AG10803 (cell line): ENCODE measurements at regions not wholly inside any gene's neighbourhood (a gene's known extent, or its start where the extent isn't known, plus 50 kb on each side); places are given as distances from the start of the nearest gene placed in this dataset.

Source experiments
- DNase-seq: peaks from one replicate; pipeline ENCODE4 v3.0.0; 2010; ENCODE audit warnings: low read depth
- H3K4me3 ChIP-seq: 2 replicates; pipeline ENCODE4 v1.5.1; 2011; ENCODE audit warnings: mild to moderate bottlenecking, low read length, control low read depth
- TF ChIP-seq, protein P1 (sequence below): conservative IDR thresholded peaks from 2 replicates; pipeline ENCODE4 v1.5.1; 2011; ENCODE audit warnings: mild to moderate bottlenecking, low read length, control low read depth, inconsistent platforms

DNA sequence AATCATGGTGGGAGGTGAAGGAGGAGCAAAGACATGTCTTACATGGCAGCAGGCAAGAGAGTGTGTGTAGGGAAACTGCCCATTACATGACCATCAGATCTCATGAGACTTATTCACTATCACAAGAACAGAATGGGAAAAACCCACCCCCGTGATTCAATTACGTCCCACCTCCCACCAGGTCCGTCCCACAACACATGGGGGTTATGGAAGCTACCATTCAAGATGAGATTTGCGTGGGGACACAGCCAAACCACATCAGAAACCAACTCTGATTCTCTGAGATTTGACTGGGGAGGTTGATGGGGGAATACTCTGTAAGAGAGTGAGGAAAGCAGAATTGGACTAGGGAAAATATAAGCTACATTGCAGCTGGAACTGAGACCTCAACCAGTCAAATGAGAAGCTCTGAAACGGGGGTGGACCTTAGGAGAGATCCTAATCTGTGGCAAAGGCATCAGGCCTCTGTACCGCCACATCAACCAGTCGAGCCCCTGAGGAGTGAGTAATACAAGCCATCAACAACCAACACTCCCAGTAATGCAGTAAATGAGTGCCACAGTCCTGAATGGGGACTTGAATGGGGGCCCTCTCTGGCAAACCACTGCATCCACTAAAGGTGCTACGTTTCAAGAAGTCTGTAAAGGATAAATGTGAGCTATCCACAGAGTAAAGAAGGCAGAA lies 207.9 kb upstream of the GADL1 start:
- H3K4me3 ChIP-seq: no peak overlapping the region
- TF ChIP-seq, protein P1, sequence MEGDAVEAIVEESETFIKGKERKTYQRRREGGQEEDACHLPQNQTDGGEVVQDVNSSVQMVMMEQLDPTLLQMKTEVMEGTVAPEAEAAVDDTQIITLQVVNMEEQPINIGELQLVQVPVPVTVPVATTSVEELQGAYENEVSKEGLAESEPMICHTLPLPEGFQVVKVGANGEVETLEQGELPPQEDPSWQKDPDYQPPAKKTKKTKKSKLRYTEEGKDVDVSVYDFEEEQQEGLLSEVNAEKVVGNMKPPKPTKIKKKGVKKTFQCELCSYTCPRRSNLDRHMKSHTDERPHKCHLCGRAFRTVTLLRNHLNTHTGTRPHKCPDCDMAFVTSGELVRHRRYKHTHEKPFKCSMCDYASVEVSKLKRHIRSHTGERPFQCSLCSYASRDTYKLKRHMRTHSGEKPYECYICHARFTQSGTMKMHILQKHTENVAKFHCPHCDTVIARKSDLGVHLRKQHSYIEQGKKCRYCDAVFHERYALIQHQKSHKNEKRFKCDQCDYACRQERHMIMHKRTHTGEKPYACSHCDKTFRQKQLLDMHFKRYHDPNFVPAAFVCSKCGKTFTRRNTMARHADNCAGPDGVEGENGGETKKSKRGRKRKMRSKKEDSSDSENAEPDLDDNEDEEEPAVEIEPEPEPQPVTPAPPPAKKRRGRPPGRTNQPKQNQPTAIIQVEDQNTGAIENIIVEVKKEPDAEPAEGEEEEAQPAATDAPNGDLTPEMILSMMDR: no peak
- no peak for DNase-seq

DNA sequence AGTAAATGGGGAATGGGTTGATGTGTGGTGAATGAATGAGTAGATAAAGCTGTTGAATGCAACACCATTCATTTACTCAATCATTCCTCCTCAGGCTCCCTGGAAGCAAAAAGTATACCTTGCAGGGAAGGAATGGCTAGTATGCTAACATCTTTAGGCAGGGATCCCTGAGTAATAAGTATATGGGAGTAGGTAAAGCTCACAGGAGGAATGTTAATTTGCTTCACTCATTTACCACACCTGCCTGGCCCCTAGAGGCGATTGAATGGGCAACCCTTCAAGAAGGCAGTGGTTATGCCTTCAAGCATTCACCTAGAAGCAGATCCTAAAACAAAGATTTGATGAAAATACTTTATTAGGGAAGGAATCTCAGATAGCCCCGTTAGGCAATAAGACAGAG lies 208.7 kb upstream of the GADL1 start:
- TF ChIP-seq, protein P1: no peak
- DNase-seq: no peak
- no peak overlapping the region for H3K4me3 ChIP-seq

- TF ChIP-seq, protein P1: no peak
- H3K4me3 ChIP-seq: no peak overlapping the region
- no peak for DNase-seq
Observed at GRCh38 chr3:31103623-31104180, 209.2 kb upstream of the GADL1 start.

- DNase-seq: no peak
Observed at GRCh38 chr3:31105011-31105410, 210.6 kb upstream of the GADL1 start.

DNA sequence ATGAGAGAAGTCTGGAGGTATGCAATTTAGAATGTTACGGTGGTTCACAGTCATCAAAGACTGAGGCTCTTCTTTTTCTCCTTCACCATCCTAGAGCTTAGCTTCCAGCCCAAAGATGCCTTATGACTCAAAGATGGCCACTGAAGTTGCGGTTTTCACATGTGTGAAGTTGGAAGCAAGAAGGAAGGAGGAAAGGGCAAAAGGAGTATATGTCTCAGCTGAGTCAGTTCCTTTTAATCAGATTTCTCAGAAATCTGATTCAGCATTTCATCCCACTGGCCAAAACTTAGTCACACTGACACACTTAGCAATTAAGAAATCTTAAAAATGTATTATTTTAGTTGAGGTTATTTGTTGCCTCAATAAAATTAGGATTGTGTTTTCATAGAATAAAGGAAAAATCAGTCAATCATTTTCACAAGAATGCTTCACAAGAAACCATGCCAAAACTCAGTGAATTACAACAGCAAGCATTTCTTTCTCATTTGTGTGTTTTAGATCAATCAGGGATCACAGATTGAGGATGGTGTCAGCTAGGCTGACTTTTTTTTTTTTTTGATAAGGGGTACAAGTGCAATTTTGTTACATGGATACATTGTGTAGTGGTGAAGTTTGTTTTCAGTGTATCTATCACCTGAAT lies 211.1 kb upstream of the GADL1 start:
- no peak overlapping the region for H3K4me3 ChIP-seq
- TF ChIP-seq, protein P1: no peak
- DNase-seq: peak; percentile 97

More at GRCh38 chr3:31105011-31105410, 210.6 kb upstream of the GADL1 start:
- H3K4me3 ChIP-seq: no peak overlapping the region
- TF ChIP-seq, protein P1: no peak

GRCh38 chr3:31106204-31106603 lies 211.7 kb upstream of the GADL1 start:
- H3K4me3 ChIP-seq: no peak overlapping the region
- TF ChIP-seq, protein P1: peak; percentile 28
- peak; percentile 90 for DNase-seq

DNA sequence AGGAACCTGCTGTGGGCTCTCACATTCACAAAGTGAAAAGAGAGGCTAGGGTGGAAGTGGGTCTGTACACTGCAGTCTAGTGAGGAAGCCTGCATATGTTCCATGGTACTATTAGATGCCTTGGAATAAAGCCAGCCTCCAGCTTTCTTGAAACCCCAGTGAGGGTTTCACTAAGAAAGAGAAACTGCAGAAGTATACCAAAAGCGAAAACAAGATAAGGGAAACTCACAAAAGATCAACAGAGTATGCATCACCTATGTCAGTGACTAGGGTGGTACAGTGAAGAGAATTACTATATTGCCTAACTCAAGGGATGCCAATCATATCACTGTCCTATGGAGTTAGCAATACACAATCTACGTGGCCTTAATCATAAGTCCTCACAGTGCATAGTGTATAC lies 212.5 kb upstream of the GADL1 start:
- no peak for DNase-seq
- H3K4me3 ChIP-seq: no peak overlapping the region
- TF ChIP-seq, protein P1: no peak
